OCI-LY3 (cell line): ENCODE measurements at regions not wholly inside any gene's neighbourhood (a gene's known extent, or its start where the extent isn't known, plus 50 kb on each side); places are given as distances from the start of the nearest gene placed in this dataset.
A peak's percentile ranks its signal among the peaks of the same experiment; 100 is the strongest.

Experiments
- H2AFZ ChIP-seq: fragments of 200-600, 300-600 bp; shearing (Covaris generic); 2 replicates; pipeline ENCODE4 v1.6.0; 2014; ENCODE audit warnings: antibody characterized with exemption, low read depth, low read length
- H3K27ac ChIP-seq: fragments of 200-600, 300-600 bp; sonication (generic); 2 replicates; pipeline ENCODE4 v1.5.1; 2014; ENCODE audit warnings: mild to moderate bottlenecking, low read length, moderate library complexity, mixed read lengths
- H3K27me3 ChIP-seq: fragments of 200-600, 300-600 bp; sonication (generic); 2 replicates; pipeline ENCODE4 v1.6.1; 2014; ENCODE audit warnings: low read depth, low read length, mixed read lengths
- H3K36me3 ChIP-seq: fragments of 200-600, 300-600 bp; sonication (generic); replicated peaks from 2 replicates; pipeline ENCODE3; 2014; ENCODE audit warnings: low read depth, low read length, mixed read lengths
- H3K4me1 ChIP-seq: fragments of 300-600, 200-600 bp; sonication (generic); 2 replicates; pipeline ENCODE4 v1.6.1; 2014; ENCODE audit warnings: low read length, mixed read lengths
- H3K4me2 ChIP-seq: fragments of 200-600, 300-600 bp; sonication (generic); 2 replicates; pipeline ENCODE4 v1.6.1; 2014; ENCODE audit warnings: low read length, mixed read lengths
- H3K4me3 ChIP-seq: fragments of 300-600, 200-600 bp; sonication (generic); 2 replicates; pipeline ENCODE4 v1.5.1; 2014; ENCODE audit warnings: antibody characterized with exemption, mild to moderate bottlenecking, low read length, moderate library complexity
- H3K79me2 ChIP-seq: fragments of 300-600, 200-600 bp; shearing (Covaris generic); 2 replicates; pipeline ENCODE4 v1.6.1; 2014; ENCODE audit warnings: mild to moderate bottlenecking, low read length, mixed read lengths
- H3K9ac ChIP-seq: fragments of 300-600, 200-600 bp; shearing (Covaris generic); 2 replicates; pipeline ENCODE4 v1.6.0; 2014; ENCODE audit warnings: mild to moderate bottlenecking, low read length, moderate library complexity
- H3K9me3 ChIP-seq: fragments of 200-600, 300-600 bp; shearing (Covaris generic); 2 replicates; pipeline ENCODE4 v1.6.1; 2014; ENCODE audit warnings: low read length, mixed read lengths; ENCODE audit not compliant: insufficient read depth
- H4K20me1 ChIP-seq: fragments of 200-600, 300-600 bp; sonication (generic); 2 replicates; pipeline ENCODE4 v1.6.1; 2016; ENCODE audit warnings: low read length, mixed read lengths; ENCODE audit not compliant: insufficient read depth
- CTCF ChIP-seq: fragments of 200-600, 300-600 bp; sonication (generic); IDR thresholded peaks from 2 replicates; pipeline ENCODE4 v1.5.1; 2014; ENCODE audit warnings: antibody characterized with exemption, low read length, low read depth
- EZH2phosphoT487 ChIP-seq: fragments of 200-600 bp; shearing (Covaris generic); IDR thresholded peaks from 2 replicates; pipeline ENCODE4 v1.6.1; 2018; ENCODE audit warnings: antibody characterized with exemption, mixed run types, low read depth

- Histone ChIP-seq H3K9ac (no peak overlapping the region), H3K27ac (no peak overlapping the region), H3K4me3 (no peak overlapping the region), H3K36me3 (no peaks in the 10 kb centered on the region), H2AFZ (no peak overlapping the region), H3K9me3 (no peaks in the 10 kb centered on the region), H3K4me2 (no peak overlapping the region), H3K79me2 (no peaks in the 10 kb centered on the region), H3K4me1 (peaks cover 18% of the 10 kb centered on the region), H3K27me3 (no peaks in the 10 kb centered on the region), H4K20me1 (no peaks in the 10 kb centered on the region)
- TF ChIP-seq CTCF (no peak), EZH2phosphoT487 (no peak)
These were observed 397.8 kb downstream of the GADD45G start for GRCh38 chr9:90002397-90003271.

GRCh38 chr9:90005388-90005787 is 400.6 kb downstream of the GADD45G start:
- H3K27me3 ChIP-seq = no peaks in the 10 kb centered on the region

GRCh38 chr9:90007516-90008440 is 403.0 kb downstream of the GADD45G start:
- Histone ChIP-seq H3K79me2 (no peaks in the 10 kb centered on the region), H3K4me3 (no peak overlapping the region), H3K4me1 (peaks cover 22% of the 10 kb centered on the region), H3K9me3 (no peaks in the 10 kb centered on the region), H3K36me3 (no peaks in the 10 kb centered on the region), H4K20me1 (no peaks in the 10 kb centered on the region), H3K4me2 (no peak overlapping the region), H3K27ac (no peak overlapping the region), H3K27me3 (no peaks in the 10 kb centered on the region), H2AFZ (no peak overlapping the region), H3K9ac (no peak overlapping the region)
- TF ChIP-seq CTCF (no peak), EZH2phosphoT487 (no peak)

More at GRCh38 chr9:90005388-90005787, 400.6 kb downstream of the GADD45G start:
- H3K79me2 ChIP-seq = no peaks in the 10 kb centered on the region
- H3K9me3 ChIP-seq = no peaks in the 10 kb centered on the region
- H3K4me3 ChIP-seq = no peak overlapping the region
- no peak overlapping the region for H3K4me2 ChIP-seq
- TF ChIP-seq EZH2phosphoT487 (no peak), CTCF (no peak)
- no peaks in the 10 kb centered on the region for H3K36me3 ChIP-seq
- no peaks in the 10 kb centered on the region for H4K20me1 ChIP-seq
- no peak overlapping the region for H3K27ac ChIP-seq
- no peak overlapping the region for H2AFZ ChIP-seq
- H3K4me1 ChIP-seq = peaks cover 22% of the 10 kb centered on the region
- no peak overlapping the region for H3K9ac ChIP-seq

GRCh38 chr9:90009447-90009846 is 404.6 kb downstream of the GADD45G start:
- Histone ChIP-seq H3K27ac (no peak overlapping the region), H4K20me1 (no peaks in the 10 kb centered on the region), H3K79me2 (no peaks in the 10 kb centered on the region), H3K4me1 (peaks cover 27% of the 10 kb centered on the region), H3K27me3 (no peaks in the 10 kb centered on the region), H3K4me3 (peak overlapping the region; percentile 44; the same call in 1 of the 2 replicates), H3K36me3 (no peaks in the 10 kb centered on the region), H3K9ac (no peak overlapping the region), H2AFZ (no peak overlapping the region), H3K9me3 (no peaks in the 10 kb centered on the region), H3K4me2 (peak overlapping the region; percentile 89)
- TF ChIP-seq EZH2phosphoT487 (no peak), CTCF (no peak)
